CD4-positive, alpha-beta T cell treated with Interleukin-21 for 1 hour (primary cell): ENCODE measurements at regions not wholly inside any gene's neighbourhood (a gene's known extent, or its start where the extent isn't known, plus 50 kb on each side); places are given as distances from the start of the nearest gene placed in this dataset.

Source experiments
- DNase-seq: peaks from one replicate; pipeline ENCODE4 v3.0.0-alpha.2; 2020

DNA sequence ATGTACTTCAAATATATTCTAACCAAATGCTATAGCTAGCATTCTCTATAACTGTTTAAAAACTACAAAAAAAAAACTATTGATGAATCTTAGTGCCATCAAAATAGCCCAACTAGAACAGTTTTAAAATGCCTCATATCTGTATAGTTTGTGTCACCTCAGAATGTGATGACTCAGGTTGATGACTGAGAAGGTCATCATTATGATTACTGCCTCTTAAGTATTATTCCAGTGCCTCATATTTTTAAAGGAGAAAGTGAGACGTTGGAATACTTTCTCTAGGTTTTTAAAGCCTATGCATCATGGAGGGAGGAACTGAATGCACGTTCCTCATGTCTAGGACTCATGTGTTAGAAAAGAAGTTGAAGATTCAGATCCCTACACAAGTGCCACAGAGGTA, 88.2 kb downstream of the TMA16 start:
- no peak for DNase-seq

DNA sequence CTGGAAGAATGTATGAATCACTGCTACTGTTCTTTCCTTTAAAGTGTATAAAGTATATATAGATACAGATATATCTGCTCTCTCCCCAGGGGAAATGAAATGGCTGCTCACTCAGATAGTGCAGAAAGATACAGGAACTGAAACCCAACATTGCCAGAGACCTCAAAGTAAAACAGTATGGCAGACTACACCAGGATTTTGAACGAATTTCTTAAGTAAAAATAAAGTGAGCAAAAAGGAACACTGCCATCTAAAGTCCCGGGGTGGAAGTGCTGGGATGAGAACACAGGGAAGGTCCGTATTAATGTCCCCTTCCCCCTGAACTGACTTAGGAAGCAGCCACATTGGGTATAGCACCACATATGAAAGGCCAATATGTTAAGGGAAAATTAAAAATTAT, 93.4 kb downstream of the TMA16 start:
- no peak for DNase-seq

DNA sequence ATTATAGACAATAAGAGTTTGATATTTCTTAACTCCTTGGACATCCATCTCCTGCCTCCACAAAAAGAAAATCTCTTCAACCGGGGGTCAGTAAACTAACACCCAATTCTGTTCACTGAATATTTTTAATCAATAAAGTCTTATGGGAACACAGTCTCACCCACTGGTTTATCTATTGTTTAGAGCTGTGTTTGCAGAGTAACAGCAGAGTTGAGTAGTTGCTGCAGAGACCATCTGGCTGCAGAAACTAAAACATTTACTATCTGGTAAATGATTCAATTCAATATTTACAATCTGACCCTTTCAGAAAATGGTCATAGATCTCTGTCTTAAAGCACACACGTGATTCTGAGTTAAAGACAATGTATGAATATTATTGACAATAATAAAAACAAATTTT, 94.0 kb downstream of the TMA16 start:
- no peak for DNase-seq

DNA sequence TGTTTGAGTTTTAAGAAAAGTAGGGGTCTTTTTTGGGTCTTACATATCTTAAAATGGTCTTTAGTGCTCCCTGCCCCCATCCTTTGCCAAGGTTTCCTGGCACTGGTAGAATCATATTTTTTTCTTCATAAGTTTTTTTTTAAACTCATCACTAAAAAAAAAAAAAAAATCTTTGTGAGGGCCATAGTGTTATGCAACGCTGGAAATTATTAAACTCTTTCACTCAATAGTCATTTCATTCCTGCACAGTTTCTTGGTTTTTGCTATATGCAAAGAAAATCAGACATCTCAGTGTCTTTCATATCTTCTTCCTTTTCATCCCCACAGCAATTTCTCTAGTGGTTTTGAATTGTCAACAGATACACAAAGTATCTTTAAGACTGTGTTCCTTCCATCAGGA, 95.6 kb downstream of the TMA16 start:
- no peak for DNase-seq

DNA sequence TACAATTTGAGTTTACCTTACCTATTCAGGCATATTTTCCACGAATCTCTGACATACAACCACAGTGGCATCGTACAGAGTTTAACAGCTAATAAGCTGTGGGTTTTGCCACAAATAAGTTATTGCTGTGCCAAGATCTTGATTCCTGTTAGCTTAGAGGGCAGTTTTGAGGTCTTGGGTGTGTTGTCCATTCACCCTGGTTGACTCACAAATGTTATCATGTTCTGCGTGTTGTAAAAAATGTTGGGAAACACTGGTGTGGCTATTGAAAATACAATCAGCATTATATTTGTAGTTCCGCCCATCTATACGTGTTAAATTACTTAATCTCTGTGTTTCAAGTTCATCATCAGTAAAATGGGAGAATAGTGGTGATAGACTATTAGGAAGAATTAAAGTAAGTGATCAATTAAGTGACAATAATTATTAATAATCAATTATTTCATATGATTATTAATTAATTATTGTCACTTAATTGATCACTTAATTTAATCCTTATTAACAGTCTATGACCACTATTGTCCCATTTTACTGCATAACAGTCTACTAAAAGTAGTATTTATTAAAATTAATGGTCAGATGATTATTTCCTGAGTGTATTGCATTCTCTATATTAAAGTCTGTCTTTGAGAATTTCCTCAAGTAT, 96.3 kb downstream of the TMA16 start:
- no peak for DNase-seq

DNA sequence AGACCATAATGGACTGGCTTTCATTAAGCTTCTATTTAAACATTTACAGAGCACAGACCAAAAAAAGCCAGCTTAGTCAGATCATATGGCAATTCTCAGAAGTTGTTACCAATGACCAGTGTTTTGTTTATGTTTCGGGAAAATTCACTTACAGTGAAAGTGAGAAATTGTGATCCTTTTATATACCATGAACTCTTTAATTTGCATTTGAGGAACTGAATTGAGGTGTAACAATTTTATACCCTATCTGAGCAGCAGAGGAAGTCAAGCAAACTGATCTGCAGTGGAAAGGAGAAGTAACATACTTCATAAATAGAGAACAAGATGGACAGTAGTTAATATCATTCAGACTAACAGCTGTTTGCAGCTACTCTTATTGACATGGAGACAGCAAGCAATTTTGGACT, 97.1 kb downstream of the TMA16 start:
- no peak for DNase-seq

DNA sequence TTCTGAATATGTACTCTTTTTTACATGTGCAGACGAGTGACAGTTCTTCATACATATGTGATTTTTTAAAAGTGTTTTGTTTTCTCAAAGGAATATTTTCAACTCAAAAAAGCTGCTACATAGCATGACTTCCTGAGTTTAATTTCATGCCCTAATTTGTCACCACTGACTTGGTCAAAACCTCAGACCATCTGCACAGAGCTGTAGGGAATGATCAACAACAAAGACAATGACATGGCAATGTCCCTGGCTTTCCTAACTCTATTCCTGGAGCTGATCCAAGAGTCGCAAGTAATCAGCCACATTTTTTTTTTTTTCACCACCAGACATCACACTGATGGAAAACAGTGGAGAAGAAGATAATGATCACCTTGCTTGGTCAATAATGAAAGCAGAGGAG, 97.7 kb downstream of the TMA16 start:
- no peak for DNase-seq

DNA sequence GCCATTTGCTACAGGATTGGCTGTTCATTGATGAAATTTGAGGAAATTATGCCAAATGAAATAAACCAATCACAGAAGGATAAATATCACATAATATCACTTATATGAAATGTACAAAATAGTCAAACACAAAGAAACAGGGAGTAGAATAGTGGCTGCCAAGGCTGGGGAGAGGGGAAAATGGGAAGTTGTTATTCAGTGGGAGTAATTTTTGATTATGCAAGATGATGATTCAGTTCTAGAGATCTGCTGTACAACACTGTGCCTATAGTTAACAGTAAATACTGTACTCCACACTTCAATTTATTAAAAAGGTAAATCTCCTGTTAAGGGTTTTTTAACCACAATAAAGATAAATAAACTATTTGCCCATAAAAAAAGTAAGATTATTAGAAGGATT, 101.1 kb downstream of the TMA16 start:
- no peak for DNase-seq

DNA sequence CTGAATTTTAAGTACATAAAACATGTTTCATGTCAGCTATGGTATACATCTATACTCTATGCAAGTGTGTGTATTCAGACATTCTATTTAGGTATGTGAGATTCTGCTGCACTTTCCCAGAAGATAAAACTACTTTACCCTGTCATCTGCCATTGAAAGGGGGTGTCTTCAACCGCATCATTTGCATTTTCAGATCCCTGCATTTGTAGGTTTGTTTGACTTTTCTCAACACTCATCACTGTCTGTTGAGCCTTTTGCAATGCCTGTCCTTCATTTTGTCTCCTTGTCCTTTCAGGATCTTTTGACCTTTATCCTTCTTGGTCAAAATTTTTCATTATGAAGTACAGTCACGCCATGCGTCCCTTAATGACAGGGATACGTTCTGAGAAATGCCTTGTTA, 103.5 kb downstream of the TMA16 start:
- no peak for DNase-seq

DNA sequence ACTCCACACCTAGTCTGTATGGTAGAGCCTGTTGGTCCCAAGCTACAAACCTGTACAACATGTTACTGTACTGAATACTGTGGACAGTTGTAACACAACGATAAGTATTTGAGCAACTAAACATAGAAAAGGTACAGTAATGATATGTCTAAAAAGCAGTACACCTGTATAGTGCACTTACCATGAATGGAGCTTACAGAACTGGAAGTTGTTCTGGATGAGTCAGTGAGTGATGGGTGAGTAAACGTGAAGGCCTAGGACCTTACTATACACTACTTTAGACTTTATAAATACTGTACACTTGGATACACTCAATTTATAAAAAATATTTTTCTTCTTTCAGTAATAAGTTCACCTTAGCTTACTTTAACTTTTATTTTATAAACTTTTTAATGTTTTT, 104.0 kb downstream of the TMA16 start:
- no peak for DNase-seq

DNA sequence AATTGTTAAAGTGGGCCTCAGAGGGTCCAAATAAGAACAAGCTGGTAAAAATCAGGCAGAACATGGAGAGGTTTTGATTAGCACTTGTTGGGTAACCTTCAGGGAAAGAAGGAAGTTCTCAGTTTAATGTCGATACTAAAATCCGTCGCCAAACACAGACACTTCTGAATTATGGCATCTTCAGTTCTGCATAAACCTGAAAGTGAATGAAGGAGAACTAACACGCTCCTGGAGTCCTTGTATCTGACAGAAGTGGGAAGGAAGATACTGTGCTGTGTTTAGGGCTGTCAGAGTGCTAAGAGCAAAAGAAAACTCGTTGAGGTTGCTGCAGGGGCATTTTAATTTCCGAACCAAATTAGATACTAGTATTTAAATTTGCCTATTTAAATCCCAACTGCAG, 106.2 kb downstream of the TMA16 start:
- no peak for DNase-seq

DNA sequence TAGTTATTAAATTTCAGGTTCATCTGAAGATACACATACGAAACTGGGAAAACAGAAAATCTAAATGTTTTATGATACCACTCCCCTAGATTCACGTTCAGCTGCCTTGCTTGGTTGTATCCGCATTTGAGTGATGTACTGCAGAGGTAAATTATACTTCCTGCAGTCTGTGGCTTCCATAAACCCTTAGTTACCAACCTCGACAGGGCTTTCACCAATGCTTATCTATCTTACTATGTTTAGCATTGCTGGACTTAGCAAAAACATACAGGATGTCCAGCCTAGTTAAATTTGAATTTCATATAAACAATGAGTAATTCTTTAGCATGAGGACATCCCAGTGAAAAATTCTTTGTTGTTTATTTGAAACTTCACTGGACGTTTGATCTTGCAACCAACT, 108.8 kb downstream of the TMA16 start:
- no peak for DNase-seq

DNA sequence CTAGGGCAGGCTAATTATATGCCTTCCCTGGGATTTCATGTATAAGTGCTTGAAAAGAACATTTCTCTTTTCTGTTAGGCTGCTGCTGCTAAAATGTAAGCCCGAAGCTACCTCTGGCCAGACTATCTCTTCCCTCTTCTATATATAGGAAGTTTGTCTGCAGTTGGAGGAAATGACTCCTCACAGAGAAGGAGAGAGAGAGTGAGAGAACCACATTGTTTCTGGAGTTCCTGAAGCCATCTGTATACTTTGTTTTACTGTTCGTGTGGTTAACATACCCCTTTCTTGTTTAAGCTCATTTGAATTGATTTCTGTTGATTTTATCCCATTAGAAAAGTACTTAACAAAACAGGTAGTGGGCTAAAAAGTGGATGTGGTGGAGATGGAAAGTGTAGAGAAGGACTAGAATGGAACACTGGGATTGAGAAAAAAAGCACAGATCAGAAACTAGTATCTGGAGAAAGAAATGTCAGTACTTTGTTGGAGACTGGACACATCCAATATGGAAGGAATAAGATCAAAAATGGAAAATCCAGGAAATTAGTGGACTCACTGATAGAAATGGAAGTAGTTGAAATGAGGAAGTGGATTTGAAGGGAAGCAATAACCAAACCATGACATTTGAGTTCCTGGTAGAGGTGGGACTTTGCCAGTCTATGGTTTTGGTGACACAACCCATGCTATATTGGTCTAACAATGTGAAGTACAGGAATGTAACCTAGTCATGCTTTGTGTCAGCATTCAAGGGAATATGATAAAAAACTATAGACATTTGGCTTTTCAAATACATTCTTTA, 112.6 kb downstream of the TMA16 start:
- no peak for DNase-seq

DNA sequence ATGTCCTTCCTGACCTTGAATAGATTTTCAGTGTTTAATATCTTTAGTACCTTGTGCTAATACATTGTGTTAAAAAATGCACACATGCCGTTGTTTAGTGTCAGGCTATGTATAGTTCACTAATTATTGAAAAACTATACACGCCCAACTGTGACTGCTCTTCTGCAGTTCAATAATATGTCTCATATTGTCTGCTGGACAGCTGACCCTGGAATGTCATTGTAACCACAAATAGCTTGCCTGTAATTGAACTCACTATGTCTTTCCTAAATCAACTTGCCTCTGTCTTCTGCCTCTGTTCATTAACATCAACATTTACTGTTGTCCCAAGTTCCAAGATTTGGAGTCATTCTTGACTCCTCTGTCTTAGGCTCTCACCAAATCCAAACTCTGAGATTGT, 114.5 kb downstream of the TMA16 start:
- no peak for DNase-seq

DNA sequence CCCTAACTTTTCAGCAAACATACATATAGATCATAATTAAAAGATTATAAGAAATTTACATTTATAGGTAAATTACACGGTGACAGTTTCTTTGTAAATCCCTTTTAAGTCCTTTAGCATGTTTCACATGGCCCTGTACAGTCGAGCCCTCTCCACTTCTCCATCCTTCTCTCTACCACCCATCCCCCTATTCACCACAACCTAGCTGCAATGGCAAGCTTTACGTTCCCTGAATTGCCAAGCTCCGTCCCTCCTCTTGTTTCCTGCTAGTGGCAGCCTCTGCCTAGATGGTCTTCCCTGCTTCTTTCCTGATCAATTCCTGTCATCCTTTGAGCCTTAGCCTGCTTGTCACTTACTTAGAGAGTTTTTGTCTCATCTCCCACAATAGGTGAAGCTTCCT, 116.2 kb downstream of the TMA16 start:
- DNase-seq, result no peak

DNA sequence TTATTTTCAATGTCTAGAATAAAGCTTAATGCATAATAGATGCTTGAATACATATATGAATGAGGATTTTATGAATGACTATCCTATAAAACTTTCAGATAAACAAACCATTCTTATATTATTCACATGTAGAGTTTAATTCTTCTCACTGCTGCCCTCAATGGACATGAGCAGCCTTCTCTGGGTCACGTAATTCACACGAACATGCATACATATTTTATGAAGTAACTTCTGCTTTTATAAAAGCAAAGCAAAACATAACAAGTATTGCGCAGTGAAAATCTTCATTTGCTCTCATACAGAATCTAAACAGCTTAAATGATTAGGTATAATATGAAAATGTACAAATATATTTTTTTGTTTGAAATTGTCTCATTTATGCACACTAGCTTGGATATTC, 116.7 kb downstream of the TMA16 start:
- no peak for DNase-seq

DNA sequence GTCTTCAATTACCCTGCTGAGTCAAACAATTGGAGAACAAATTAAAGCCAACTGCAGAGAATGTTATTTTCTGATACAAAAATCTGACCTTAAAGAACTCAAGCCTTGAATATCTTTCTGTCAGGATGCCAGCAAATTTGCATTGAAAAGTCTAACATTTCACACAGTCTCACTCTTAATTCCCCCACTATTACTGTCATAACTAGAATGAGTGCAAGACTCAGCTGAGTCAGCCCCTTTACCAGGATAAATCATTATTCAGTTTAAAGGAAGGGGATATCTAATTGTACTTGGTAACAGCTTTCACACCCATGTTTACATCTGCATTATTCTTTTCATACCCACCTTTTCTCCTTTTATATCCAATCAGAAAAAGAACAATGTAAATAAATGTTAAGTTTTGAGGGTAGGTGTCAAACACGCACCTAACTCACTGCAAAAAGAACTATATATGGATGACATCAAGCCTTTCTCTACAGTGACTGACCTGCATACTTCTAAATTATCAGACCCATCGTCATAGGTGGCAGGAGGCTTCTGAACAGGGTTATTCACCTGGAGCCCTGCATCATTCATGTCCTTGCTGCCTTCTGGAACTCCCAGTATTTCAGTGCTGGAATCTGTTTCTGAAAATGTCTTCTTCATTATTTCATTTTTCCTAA, 117.4 kb downstream of the TMA16 start:
- no peak for DNase-seq

DNA sequence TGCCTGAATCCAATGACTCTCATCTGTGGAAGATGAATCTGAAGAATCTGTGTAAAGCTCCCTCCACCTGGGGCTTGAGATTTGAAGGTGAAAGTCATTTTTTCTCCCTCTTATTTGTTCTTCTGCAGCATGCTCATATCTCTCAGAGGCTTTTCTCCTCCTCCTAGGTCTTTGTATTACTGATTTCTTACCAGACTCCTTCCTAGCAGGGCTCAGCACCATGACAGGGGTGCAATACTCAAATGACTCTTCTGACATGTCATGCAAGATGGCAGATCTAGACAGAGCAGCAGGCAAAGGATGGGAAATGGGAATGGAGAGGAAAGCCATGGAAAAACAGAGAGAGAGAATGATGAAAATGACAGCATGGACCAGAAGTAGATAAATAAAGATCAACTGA, 118.3 kb downstream of the TMA16 start:
- DNase-seq, result no peak

DNA sequence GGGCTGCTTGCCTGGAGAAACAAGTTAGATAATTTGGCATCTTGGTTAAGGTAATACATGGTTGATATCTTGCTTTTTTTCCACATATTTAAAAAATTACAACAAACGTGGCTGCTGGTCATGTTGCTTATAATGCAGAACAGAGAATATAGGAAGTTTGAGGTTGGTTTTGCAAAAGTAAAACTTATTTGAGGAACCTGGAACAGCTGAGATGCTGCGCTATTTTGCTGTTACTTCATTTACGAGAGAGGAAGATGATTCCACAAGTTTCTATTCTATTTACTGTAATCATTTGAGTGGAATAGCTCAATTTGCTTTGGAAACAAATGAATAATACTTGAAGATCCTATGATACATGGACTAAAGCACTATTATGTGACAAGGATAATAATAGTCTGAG, 118.9 kb downstream of the TMA16 start:
- DNase-seq, result no peak

DNA sequence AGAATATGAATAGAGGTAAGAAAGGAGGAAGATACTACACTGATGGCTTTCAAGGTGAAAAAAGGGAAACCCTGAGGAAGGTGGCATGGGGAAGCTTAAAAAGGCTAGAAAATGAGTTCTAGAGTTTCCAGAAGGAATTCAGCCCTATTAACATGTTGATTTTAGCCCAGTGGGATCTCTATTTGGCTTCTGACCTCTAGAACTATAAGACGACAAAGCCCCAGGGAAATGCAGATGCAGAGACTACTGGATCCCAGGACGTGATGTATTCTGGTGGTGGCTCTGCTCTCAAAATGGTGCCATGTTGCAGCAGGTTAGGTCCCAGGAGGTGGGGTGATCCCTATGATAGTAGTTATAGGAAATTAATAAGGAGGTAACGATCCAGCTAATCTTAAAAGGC, 120.4 kb downstream of the TMA16 start:
- no peak for DNase-seq

DNA sequence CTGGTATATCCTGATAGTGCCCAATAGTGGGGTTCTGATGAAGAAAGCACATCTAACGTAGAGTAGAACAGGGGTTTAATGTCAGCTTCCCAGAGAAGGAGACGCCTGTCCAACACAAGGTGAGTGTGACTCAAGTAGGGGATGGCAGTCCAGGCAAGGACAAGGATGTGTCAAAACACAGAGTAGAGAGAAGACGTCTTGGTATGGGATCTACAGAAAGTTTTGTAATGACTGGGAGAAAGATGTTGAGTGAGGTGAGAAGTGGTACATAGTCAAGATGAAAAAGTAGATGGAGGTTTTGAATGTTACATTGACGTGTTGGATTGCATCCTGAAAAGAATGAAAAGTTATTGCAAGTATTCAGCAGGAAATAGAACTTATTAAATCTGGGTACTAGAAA, 124.4 kb downstream of the TMA16 start:
- no peak for DNase-seq

DNA sequence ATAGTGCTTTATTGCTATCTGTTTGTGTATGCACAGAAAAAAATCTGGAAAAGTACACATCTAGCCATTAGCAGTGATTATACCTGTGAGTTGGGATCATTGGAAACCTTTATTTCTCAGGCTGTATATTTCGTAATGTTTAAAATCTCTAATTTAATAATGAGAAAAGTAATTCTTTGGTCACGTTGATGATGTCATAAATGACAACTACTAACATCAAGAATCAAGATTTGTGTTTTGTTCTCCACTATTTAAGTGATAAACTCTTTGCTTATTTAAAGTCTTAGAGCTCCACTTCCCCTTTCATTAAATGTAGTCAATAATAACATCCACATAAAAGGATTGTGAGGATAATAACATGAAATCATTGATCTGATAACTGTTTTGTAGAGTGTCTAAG, 126.2 kb downstream of the TMA16 start:
- no peak for DNase-seq

DNA sequence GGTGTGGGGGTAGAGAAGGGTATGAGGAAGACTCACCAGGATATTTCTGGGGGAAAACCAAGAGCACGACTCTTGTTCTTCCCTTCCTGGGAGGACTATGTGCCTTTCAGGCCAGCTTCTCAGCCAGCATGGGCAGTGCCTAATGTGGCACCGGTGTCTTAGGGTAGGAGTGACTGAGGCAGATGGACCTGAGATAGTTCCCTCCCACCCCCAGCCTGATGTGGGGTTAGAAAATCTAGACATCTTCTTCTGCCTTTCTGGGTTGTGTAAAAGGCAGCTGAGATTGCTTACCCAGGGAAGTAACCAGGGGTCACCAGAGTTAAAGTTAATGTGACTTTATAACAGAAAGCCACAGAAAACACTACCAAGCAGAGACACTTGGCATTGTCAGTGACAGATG, 127.3 kb downstream of the TMA16 start:
- DNase-seq, result no peak

DNA sequence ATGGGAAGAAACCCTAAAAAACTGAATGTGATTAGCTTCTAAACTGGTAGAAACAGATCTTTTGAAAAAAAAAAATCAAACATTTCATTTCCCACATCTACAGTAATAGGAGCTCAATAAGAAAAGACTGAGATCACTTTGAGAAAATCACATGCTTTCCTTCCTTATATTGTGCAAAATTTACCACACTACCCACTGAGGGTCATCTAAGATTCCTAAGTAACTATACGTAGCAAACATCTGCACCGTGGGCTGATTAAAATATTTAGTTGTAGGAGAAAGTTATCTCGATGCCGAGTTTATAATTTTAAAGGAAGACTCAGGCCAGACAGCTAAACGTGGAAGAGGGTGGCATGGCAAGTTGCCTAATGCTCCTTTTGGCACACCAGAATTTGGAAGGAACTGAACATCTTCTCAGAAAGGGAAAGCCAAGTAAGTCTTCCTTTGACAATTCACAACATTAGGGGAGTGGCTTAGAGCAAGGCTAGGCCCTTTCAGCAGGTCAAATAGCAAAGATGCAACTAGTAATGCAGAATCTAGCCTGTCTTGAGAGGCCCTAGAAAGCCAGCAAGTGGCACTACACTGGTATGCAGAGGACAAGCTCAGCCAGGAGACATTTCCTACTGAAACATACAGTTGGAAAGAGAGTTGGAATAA, 128.0 kb downstream of the TMA16 start:
- DNase-seq, result no peak
